ENCODE measurements at regions not wholly inside any gene's neighbourhood (a gene's known extent, or its start where the extent isn't known, plus 50 kb on each side); places are given as distances from the start of the nearest gene placed in this dataset.
"Not testable (repeated sequence)": the region's sequence is repeated elsewhere in the genome, so short reads cannot be mapped to it uniquely, and the experiment has no call there.

GRCh38 chr10:65176994-65177393 lies 1655.8 kb downstream of the REEP3 start:
- Histone ChIP-seq H3K36me3 (ENCODE audit: insufficient read depth, low read length) (no peaks in the 10 kb centered on the region), H3K4me2 (ENCODE audit: low read length) (no peak overlapping the region), H3K27ac (ENCODE audit: low read depth, low read length, poor library complexity, severe bottlenecking) (no peak overlapping the region), H2AFZ (ENCODE audit: low read length) (no peak overlapping the region), H3F3A (ENCODE audit: insufficient read depth, low read length) (no peaks in the 10 kb centered on the region), H3K4me1 (ENCODE audit: insufficient read depth, low read length, severe bottlenecking) (no peaks in the 10 kb centered on the region), H4K20me1 (ENCODE audit: insufficient read depth, low read length) (no peaks in the 10 kb centered on the region), H3K4me3 (ENCODE audit: low read depth, low read length, poor library complexity, severe bottlenecking) (no peak overlapping the region), H3K9me3 (ENCODE audit: low read length) (no peaks in the 10 kb centered on the region), H3K9ac (ENCODE audit: low read length) (no peak overlapping the region), H3K79me2 (ENCODE audit: insufficient read depth, low read length) (no peaks in the 10 kb centered on the region), H3K9me2 (ENCODE audit: low read depth, low read length) (no peaks in the 10 kb centered on the region), H3K27me3 (ENCODE audit: insufficient read depth, low read length) (no peaks in the 10 kb centered on the region)
- no peak for TF ChIP-seq CTCF (IDR thresholded peaks at IDR 0.05; ENCODE audit: low read length)
- no peak for TF ChIP-seq EZH2 (IDR thresholded peaks at IDR 0.05; ENCODE audit: borderline replicate concordance, low read length)

- no peak overlapping the region for H3K4me2 ChIP-seq (ENCODE audit: low read length)
- no peaks in the 10 kb centered on the region for H3K36me3 ChIP-seq (ENCODE audit: insufficient read depth, low read length)
- no peak overlapping the region for H3K4me3 ChIP-seq (ENCODE audit: low read depth, low read length, poor library complexity, severe bottlenecking)
- no peaks in the 10 kb centered on the region for H3K79me2 ChIP-seq (ENCODE audit: insufficient read depth, low read length)
- TF ChIP-seq CTCF (IDR thresholded peaks at IDR 0.05; ENCODE audit: low read length) (no peak), EZH2 (IDR thresholded peaks at IDR 0.05; ENCODE audit: borderline replicate concordance, low read length) (no peak)
- H3K27me3 ChIP-seq (ENCODE audit: insufficient read depth, low read length): no peaks in the 10 kb centered on the region
- no peaks in the 10 kb centered on the region for H4K20me1 ChIP-seq (ENCODE audit: insufficient read depth, low read length)
- no peaks in the 10 kb centered on the region for H3K9me2 ChIP-seq (ENCODE audit: low read depth, low read length)
- H3K4me1 ChIP-seq (ENCODE audit: insufficient read depth, low read length, severe bottlenecking): no peaks in the 10 kb centered on the region
- no peak overlapping the region for H3K27ac ChIP-seq (ENCODE audit: low read depth, low read length, poor library complexity, severe bottlenecking)
- H3F3A ChIP-seq (ENCODE audit: insufficient read depth, low read length): no peaks in the 10 kb centered on the region
- no peak overlapping the region for H3K9ac ChIP-seq (ENCODE audit: low read length)
- no peaks in the 10 kb centered on the region for H3K9me3 ChIP-seq (ENCODE audit: low read length)
- no peak overlapping the region for H2AFZ ChIP-seq (ENCODE audit: low read length)
These were observed 1662.0 kb downstream of the REEP3 start for GRCh38 chr10:65183236-65183635.

GRCh38 chr10:65186668-65187067 lies 1665.5 kb downstream of the REEP3 start:
- not testable (repeated sequence) for H3K79me2 ChIP-seq (ENCODE audit: insufficient read depth, low read length); H3K4me3 ChIP-seq (ENCODE audit: low read depth, low read length, poor library complexity, severe bottlenecking); H3K9me2 ChIP-seq (ENCODE audit: low read depth, low read length); H4K20me1 ChIP-seq (ENCODE audit: insufficient read depth, low read length); H3K9me3 ChIP-seq (ENCODE audit: low read length); H2AFZ ChIP-seq (ENCODE audit: low read length); H3K27ac ChIP-seq (ENCODE audit: low read depth, low read length, poor library complexity, severe bottlenecking); H3K9ac ChIP-seq (ENCODE audit: low read length); H3K4me1 ChIP-seq (ENCODE audit: insufficient read depth, low read length, severe bottlenecking); H3K27me3 ChIP-seq (ENCODE audit: insufficient read depth, low read length); H3K36me3 ChIP-seq (ENCODE audit: insufficient read depth, low read length); H3K4me2 ChIP-seq (ENCODE audit: low read length); H3F3A ChIP-seq (ENCODE audit: insufficient read depth, low read length)

- no peak overlapping the region for H3K4me2 ChIP-seq (ENCODE audit: low read length)
- no peaks in the 10 kb centered on the region for H3K9me2 ChIP-seq (ENCODE audit: low read depth, low read length)
- no peak overlapping the region for H3K9ac ChIP-seq (ENCODE audit: low read length)
- H3K79me2 ChIP-seq (ENCODE audit: insufficient read depth, low read length): no peaks in the 10 kb centered on the region
- no peaks in the 10 kb centered on the region for H3K27me3 ChIP-seq (ENCODE audit: insufficient read depth, low read length)
- no peaks in the 10 kb centered on the region for H3K4me1 ChIP-seq (ENCODE audit: insufficient read depth, low read length, severe bottlenecking)
- no peaks in the 10 kb centered on the region for H4K20me1 ChIP-seq (ENCODE audit: insufficient read depth, low read length)
- no peak overlapping the region for H3K4me3 ChIP-seq (ENCODE audit: low read depth, low read length, poor library complexity, severe bottlenecking)
- no peak overlapping the region for H3K27ac ChIP-seq (ENCODE audit: low read depth, low read length, poor library complexity, severe bottlenecking)
- H3K9me3 ChIP-seq (ENCODE audit: low read length): no peaks in the 10 kb centered on the region
- H2AFZ ChIP-seq (ENCODE audit: low read length): no peak overlapping the region
- TF ChIP-seq EZH2 (IDR thresholded peaks at IDR 0.05; ENCODE audit: borderline replicate concordance, low read length) (no peak), CTCF (IDR thresholded peaks at IDR 0.05; ENCODE audit: low read length) (no peak)
- no peaks in the 10 kb centered on the region for H3F3A ChIP-seq (ENCODE audit: insufficient read depth, low read length)
- no peaks in the 10 kb centered on the region for H3K36me3 ChIP-seq (ENCODE audit: insufficient read depth, low read length)
These were observed 1672.9 kb downstream of the REEP3 start for GRCh38 chr10:65194126-65194525.
